ENCODE measurements at regions not wholly inside any gene's neighbourhood (a gene's known extent, or its start where the extent isn't known, plus 50 kb on each side); places are given as distances from the start of the nearest gene placed in this dataset.

- FAIRE-seq = peak; percentile 83
These were observed 259.2 kb upstream of the TMTC4 start for GRCh38 chr13:100933841-100934240.

DNA sequence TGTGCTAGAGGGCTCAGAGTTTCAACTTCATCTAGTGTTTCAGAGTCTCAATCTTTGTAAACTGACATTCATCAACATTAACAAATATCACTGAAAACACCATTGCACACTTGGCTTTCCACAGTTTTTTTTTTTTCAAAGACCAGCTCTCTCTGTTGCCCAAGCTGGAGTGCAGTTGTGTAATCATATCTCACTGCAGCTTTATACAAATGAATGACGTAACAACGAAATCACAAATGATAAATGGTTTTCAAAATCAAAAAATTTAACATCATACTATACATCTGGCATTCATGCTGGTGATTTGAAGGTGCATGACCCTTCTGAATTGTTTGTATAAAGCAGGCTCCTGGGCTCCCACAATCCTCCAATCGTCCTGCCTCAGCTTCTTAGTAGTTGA lies 248.0 kb upstream of the TMTC4 start:
- FAIRE-seq = no peak

- no peak for FAIRE-seq
These were observed 246.5 kb upstream of the TMTC4 start for GRCh38 chr13:100921139-100921538.

GRCh38 chr13:100917011-100917410 lies 242.4 kb upstream of the TMTC4 start:
- no peak for FAIRE-seq

DNA sequence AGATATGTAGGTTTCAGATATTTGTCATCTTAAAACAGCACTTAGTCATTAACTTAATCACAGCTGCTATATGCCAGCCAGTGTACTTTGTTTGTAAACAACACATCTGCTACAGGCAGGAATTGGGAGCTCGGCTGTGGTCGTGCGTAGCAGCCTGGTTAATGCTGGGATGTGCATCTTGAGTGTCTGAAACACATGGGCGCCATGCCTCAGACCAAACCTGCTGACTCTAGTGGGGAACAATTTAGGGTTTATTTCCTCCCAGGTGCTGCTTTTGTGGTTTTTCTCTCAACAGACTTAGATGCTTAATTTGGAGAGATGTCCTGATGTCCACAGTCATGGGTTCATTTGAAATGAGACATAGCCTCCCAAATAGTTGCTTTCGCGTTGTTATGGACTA lies 238.5 kb upstream of the TMTC4 start:
- FAIRE-seq = no peak

GRCh38 chr13:100904293-100904976 lies 229.8 kb upstream of the TMTC4 start:
- no peak for FAIRE-seq

DNA sequence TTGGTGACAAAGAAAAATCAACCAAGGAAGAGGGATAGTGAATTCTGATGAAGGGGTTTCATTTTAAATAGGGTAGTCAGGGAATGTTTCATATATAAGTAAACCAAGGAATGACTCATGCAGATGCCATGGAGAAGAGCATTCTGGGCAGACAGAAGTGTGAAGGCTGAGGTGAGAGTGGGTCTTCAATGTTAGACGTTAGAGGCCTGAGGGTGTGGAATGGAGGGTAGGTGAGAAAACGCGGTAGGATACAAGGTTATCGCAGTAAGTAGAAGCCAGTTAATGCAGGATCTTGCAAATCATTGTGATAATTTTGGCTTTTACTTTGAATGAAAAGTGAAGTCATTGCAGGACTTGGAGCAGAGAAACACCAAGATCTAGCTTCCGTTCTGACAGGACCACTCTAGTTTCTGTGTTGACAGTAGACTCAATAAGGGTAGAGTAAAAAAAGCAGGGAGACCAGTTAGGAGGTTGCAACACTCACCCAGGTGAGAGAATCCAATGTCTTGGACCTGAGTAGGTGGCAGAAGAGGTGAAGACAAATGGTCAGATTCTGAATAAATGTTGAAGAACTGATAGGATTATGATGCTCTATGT lies 225.2 kb upstream of the TMTC4 start:
- FAIRE-seq = no peak

DNA sequence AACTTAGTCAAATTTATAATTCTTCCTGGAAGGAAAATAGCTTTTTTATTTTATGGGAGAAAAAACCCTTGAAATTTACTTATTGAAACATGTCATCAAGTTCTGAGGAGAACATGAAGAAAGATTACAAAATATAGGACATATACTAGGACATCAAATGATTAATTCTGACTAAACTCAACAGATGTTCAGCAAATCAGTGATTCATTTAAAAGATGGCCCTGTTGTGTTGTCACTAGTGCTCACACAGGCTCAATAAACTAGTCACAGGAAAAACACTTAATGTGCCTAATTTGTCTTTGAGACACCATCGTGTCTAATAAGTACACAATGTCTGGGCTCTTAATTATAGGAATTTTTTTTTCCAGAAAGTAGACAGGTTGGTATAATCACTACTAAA lies 223.8 kb upstream of the TMTC4 start:
- FAIRE-seq = no peak

DNA sequence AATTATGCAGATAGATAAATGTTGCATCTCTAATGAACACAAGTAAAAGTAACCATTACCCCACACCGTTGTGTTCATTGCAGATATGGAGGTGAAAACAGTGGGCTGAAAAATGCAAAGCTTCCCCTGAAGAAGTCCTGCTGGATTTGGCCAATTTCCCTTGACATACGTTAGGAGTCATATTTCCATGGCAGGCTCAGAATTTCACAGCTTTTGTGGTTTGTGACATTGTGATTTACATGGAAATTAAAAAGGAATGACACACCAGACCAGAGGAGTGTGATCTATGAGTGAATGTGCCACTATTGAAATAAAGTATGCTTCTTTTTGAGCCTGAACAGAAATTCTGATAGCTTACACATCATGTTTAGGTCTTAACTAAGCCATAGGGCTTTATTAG lies 221.1 kb upstream of the TMTC4 start:
- no peak for FAIRE-seq

GRCh38 chr13:100892981-100893380 lies 218.4 kb upstream of the TMTC4 start:
- FAIRE-seq = no peak

- FAIRE-seq = no peak
These were observed 216.1 kb upstream of the TMTC4 start for GRCh38 chr13:100890645-100891044.

- no peak for FAIRE-seq
These were observed 213.1 kb upstream of the TMTC4 start for GRCh38 chr13:100887729-100888151.

DNA sequence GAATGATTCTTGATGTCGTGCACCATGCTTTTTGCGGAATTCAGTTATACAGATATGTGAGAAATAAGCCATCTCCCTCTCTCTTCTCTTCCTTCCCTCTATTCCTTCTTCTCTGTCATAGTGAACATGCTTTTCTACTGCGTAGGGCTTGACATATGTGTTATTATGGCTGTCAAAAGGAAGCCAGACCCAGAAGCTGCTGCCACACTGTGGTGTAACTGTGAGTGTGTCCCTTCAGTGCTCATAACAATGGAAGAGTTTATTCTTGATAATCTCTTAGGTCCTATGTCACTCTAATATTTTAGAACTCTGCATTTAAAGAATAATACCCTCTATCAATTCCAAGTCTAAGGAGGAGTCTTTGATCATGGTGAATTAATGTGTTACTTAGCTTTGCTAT lies 208.9 kb upstream of the TMTC4 start:
- no peak for FAIRE-seq

GRCh38 chr13:100881291-100881864 lies 206.8 kb upstream of the TMTC4 start:
- no peak for FAIRE-seq

GRCh38 chr13:100880166-100880565 lies 205.6 kb upstream of the TMTC4 start:
- no peak for FAIRE-seq

- FAIRE-seq = no peak
These were observed 204.7 kb upstream of the TMTC4 start for GRCh38 chr13:100879255-100879654.

- no peak for FAIRE-seq
These were observed 201.4 kb upstream of the TMTC4 start for GRCh38 chr13:100876044-100876403.

- no peak for FAIRE-seq
These were observed 200.9 kb upstream of the TMTC4 start for GRCh38 chr13:100875392-100876043.

- FAIRE-seq = no peak
These were observed 198.2 kb upstream of the TMTC4 start for GRCh38 chr13:100872761-100873160.

GRCh38 chr13:100870898-100871297 lies 196.3 kb upstream of the TMTC4 start:
- FAIRE-seq = no peak

DNA sequence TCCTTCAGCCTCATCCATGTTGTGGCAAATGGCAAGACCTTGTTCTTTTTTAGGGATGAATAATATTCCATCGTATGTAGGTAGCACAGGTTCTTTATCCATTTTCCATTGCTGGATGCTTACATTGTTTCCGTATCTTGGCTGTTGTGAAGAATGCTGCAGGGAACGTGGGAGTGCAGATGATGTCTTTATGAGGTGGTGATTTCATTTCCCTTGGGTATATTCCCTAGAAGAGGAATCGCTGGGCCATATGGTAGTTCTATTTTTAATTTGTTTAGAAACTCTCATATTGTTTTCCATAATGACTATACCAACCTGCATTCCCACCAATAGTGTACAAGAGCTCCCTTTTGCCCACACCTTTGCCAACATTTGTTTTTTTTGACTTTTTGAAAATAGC lies 186.3 kb upstream of the TMTC4 start:
- FAIRE-seq = no peak

DNA sequence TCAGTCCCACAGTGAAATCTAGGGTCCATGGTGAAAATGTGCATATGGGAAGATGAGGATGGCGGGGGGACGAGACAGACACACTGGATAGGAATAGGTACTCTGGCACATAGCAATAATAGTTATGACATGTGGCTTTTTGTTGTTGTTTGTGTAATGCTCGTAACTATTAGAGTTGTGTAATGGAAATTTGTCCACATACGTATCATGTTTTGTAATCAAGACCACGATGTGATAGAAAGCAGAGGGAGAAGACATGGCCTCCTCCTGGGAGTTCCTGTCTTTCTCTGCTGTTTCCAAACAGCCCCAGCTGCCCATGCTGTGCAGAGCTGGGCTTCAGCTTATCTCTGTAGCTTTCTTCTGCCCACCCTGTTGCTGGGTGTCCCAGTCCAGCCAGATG lies 185.3 kb upstream of the TMTC4 start:
- FAIRE-seq = no peak

GRCh38 chr13:100855151-100855550 lies 180.6 kb upstream of the TMTC4 start:
- FAIRE-seq = no peak

GRCh38 chr13:100854006-100854405 lies 179.4 kb upstream of the TMTC4 start:
- no peak for FAIRE-seq

Data from TTC549 (cell line).